ENCODE measurements at regions not wholly inside any gene's neighbourhood (a gene's known extent, or its start where the extent isn't known, plus 50 kb on each side); places are given as distances from the start of the nearest gene placed in this dataset.
"Not testable (repeated sequence)": the region's sequence is repeated elsewhere in the genome, so short reads cannot be mapped to it uniquely, and the experiment has no call there.

- DNase-seq (ENCODE audit: low read depth) = no peak
These were observed 278.9 kb upstream of the CRY1 start for GRCh38 chr12:107372229-107372658.

GRCh38 chr12:107373238-107373809 lies 280.0 kb upstream of the CRY1 start:
- DNase-seq (ENCODE audit: low read depth) = no peak

GRCh38 chr12:107374161-107374840 lies 281.0 kb upstream of the CRY1 start:
- no peak for DNase-seq (ENCODE audit: low read depth)

GRCh38 chr12:107375231-107375630 lies 281.9 kb upstream of the CRY1 start:
- DNase-seq (ENCODE audit: low read depth) = no peak

- no peak for DNase-seq (ENCODE audit: low read depth)
These were observed 284.4 kb upstream of the CRY1 start for GRCh38 chr12:107377596-107378385.

- DNase-seq (ENCODE audit: low read depth) = no peak
These were observed 285.3 kb upstream of the CRY1 start for GRCh38 chr12:107378609-107379008.

- DNase-seq (ENCODE audit: low read depth) = not testable (repeated sequence)
These were observed 285.9 kb upstream of the CRY1 start for GRCh38 chr12:107379142-107379851.

GRCh38 chr12:107379852-107380567 lies 286.7 kb upstream of the CRY1 start:
- DNase-seq (ENCODE audit: low read depth) = no peak

- DNase-seq (ENCODE audit: low read depth) = no peak
These were observed 291.3 kb upstream of the CRY1 start for GRCh38 chr12:107384645-107385044.

GRCh38 chr12:107385509-107385908 lies 292.2 kb upstream of the CRY1 start:
- no peak for DNase-seq (ENCODE audit: low read depth)

GRCh38 chr12:107386569-107386968 lies 293.2 kb upstream of the CRY1 start:
- DNase-seq (ENCODE audit: low read depth) = no peak

- DNase-seq (ENCODE audit: low read depth) = no peak
These were observed 294.9 kb upstream of the CRY1 start for GRCh38 chr12:107388263-107388662.

GRCh38 chr12:107390414-107390813 lies 295.2 kb upstream of the PWP1 start:
- DNase-seq (ENCODE audit: low read depth) = no peak

GRCh38 chr12:107393043-107393717 lies 292.4 kb upstream of the PWP1 start:
- no peak for DNase-seq (ENCODE audit: low read depth)

- DNase-seq (ENCODE audit: low read depth) = no peak
These were observed 290.9 kb upstream of the PWP1 start for GRCh38 chr12:107394693-107395092.

- no peak for DNase-seq (ENCODE audit: low read depth)
These were observed 289.8 kb upstream of the PWP1 start for GRCh38 chr12:107395817-107396216.

- DNase-seq (ENCODE audit: low read depth) = no peak
These were observed 288.6 kb upstream of the PWP1 start for GRCh38 chr12:107396991-107397390.

- DNase-seq (ENCODE audit: low read depth) = no peak
These were observed 287.6 kb upstream of the PWP1 start for GRCh38 chr12:107397890-107398500.

GRCh38 chr12:107399046-107399445 lies 286.6 kb upstream of the PWP1 start:
- DNase-seq (ENCODE audit: low read depth) = no peak

- no peak for DNase-seq (ENCODE audit: low read depth)
These were observed 284.7 kb upstream of the PWP1 start for GRCh38 chr12:107400686-107401447.
